Endodermal cell (in vitro differentiated cells): ENCODE measurements at regions not wholly inside any gene's neighbourhood (a gene's known extent, or its start where the extent isn't known, plus 50 kb on each side); places are given as distances from the start of the nearest gene placed in this dataset.
A peak's percentile ranks its signal among the peaks of the same experiment; 100 is the strongest.

Source experiments
- DNase-seq: peaks from one replicate; pipeline ENCODE4 v3.0.0-alpha.2; 2017
- H3K27ac ChIP-seq: 2 replicates; pipeline ENCODE4 v1.5.1; 2013; ENCODE audit warnings: mild to moderate bottlenecking, low read depth, low read length, moderate library complexity
- H3K27me3 ChIP-seq: 2 replicates; pipeline ENCODE4 v1.6.1; 2013; ENCODE audit warnings: mild to moderate bottlenecking, low read length, moderate library complexity; ENCODE audit not compliant: insufficient read depth, control insufficient read depth, poor library complexity, severe bottlenecking
- H3K36me3 ChIP-seq: 2 replicates; pipeline ENCODE4 v1.7.0; 2013; ENCODE audit warnings: mild to moderate bottlenecking, low read length, moderate library complexity; ENCODE audit not compliant: control insufficient read depth, insufficient read depth
- H3K4me1 ChIP-seq: one replicate; pipeline ENCODE4 v1.7.0; 2013; ENCODE audit warnings: low read length; ENCODE audit not compliant: control insufficient read depth, insufficient read depth
- H3K4me3 ChIP-seq: 2 replicates; pipeline ENCODE4 v1.5.1; 2013; ENCODE audit warnings: mild to moderate bottlenecking, low read length, moderate library complexity
- H3K9ac ChIP-seq: 2 replicates; pipeline ENCODE4 v1.6.1; 2013; ENCODE audit warnings: mild to moderate bottlenecking, low read length, moderate library complexity; ENCODE audit not compliant: poor library complexity, severe bottlenecking; ENCODE audit errors: extremely low read depth
- H3K9me3 ChIP-seq: 2 replicates; pipeline ENCODE4 v1.6.1; 2013; ENCODE audit warnings: mild to moderate bottlenecking, low read length, moderate library complexity; ENCODE audit not compliant: control insufficient read depth
- H3K27ac Mint-ChIP-seq: 2 replicates; pipeline ENCODE4 v1.8.0; 2020; ENCODE audit warnings: mixed read lengths
- H3K27me3 Mint-ChIP-seq: 2 replicates; pipeline ENCODE4 v1.8.0; 2021; ENCODE audit warnings: mild to moderate bottlenecking, mixed read lengths; ENCODE audit not compliant: insufficient read depth
- H3K36me3 Mint-ChIP-seq: 2 replicates; pipeline ENCODE4 v1.8.0; 2020; ENCODE audit warnings: low read depth, mixed read lengths
- H3K4me1 Mint-ChIP-seq: 2 replicates; pipeline ENCODE4 v1.8.0; 2020; ENCODE audit warnings: mixed read lengths
- H3K4me3 Mint-ChIP-seq: 2 replicates; pipeline ENCODE4 v1.8.0; 2020; ENCODE audit warnings: mild to moderate bottlenecking, moderate library complexity, mixed read lengths
- H3K9me3 Mint-ChIP-seq: 2 replicates; pipeline ENCODE4 v1.8.0; 2020; ENCODE audit warnings: mild to moderate bottlenecking, mixed read lengths
- CTCF ChIP-seq: fragments of 200-600 bp; sonication (generic); conservative IDR thresholded peaks from 2 replicates; pipeline ENCODE4 v1.5.0; 2021; ENCODE audit warnings: antibody characterized with exemption, mild to moderate bottlenecking
- WGBS, 2 experiments: methylation state at CpG; one replicate each; pipeline versions ENCODE4 v1.1.5 to v1.1.7; 2013; ENCODE audit warnings: missing lambda C conversion rate in 2 of 2, mixed read lengths in 1 of 2; ENCODE audit not compliant: insufficient coverage in 1 of 2, insufficient read length in 1 of 2; 5-methylcytosine and 5-hydroxymethylcytosine counted together

- peaks cover 3% of the 10 kb centered on the region for H3K36me3 Mint-ChIP-seq
- H3K9me3 Mint-ChIP-seq, result no peaks in the 10 kb centered on the region
- no peaks in the 10 kb centered on the region for H3K27me3 Mint-ChIP-seq
- Histone ChIP-seq H3K4me1 (no peaks in the 10 kb centered on the region), H3K36me3 (peaks cover 3% of the 10 kb centered on the region), H3K9me3 (no peaks in the 10 kb centered on the region), H3K9ac (no peak overlapping the region), H3K27me3 (no peaks in the 10 kb centered on the region), H3K27ac (no peak overlapping the region), H3K4me3 (no peak overlapping the region)
- TF ChIP-seq CTCF, result no peak
- no peak for DNase-seq
- H3K4me1 Mint-ChIP-seq, result no peaks in the 10 kb centered on the region
- 86 to 90% methylated on average over 8 to 14 of the region's 14 CpGs for WGBS, 2 experiments
- no peak overlapping the region for H3K27ac Mint-ChIP-seq
- H3K4me3 Mint-ChIP-seq, result no peak overlapping the region
Measured at GRCh38 chr12:111193496-111193895, 175.4 kb downstream of the PHETA1 start.

- Histone ChIP-seq H3K4me3 (no peak overlapping the region), H3K36me3 (peaks cover 7% of the 10 kb centered on the region), H3K9me3 (no peaks in the 10 kb centered on the region), H3K27ac (peak overlapping the region; percentile 24), H3K4me1 (no peaks in the 10 kb centered on the region), H3K9ac (no peak overlapping the region), H3K27me3 (no peaks in the 10 kb centered on the region)
- no peaks in the 10 kb centered on the region for H3K9me3 Mint-ChIP-seq
- peaks cover 3% of the 10 kb centered on the region for H3K36me3 Mint-ChIP-seq
- no peak overlapping the region for H3K4me3 Mint-ChIP-seq
- TF ChIP-seq CTCF, result no peak
- DNase-seq, result no peak
- H3K27me3 Mint-ChIP-seq, result no peaks in the 10 kb centered on the region
- WGBS, 2 experiments, result 84 to 96% methylated on average over 4 to 8 of the region's 8 CpGs
- no peak overlapping the region for H3K27ac Mint-ChIP-seq
- H3K4me1 Mint-ChIP-seq, result no peaks in the 10 kb centered on the region
Measured at GRCh38 chr12:111193067-111193466, 175.8 kb downstream of the PHETA1 start.

- no peak for DNase-seq
- no peaks in the 10 kb centered on the region for H3K4me1 ChIP-seq
- no peak overlapping the region for H3K9ac ChIP-seq
- Mint-ChIP-seq H3K4me1 (no peaks in the 10 kb centered on the region), H3K9me3 (no peaks in the 10 kb centered on the region), H3K27me3 (no peaks in the 10 kb centered on the region), H3K27ac (no peak overlapping the region), H3K4me3 (no peak overlapping the region), H3K36me3 (peaks cover 3% of the 10 kb centered on the region)
- H3K27me3 ChIP-seq, result no peaks in the 10 kb centered on the region
- H3K36me3 ChIP-seq, result peaks cover 8% of the 10 kb centered on the region
- no peak overlapping the region for H3K4me3 ChIP-seq
- whole genome bisulfite sequencing, 2 experiments, result 95 to 100% methylated on average over 2 to 3 of the region's 3 CpGs
- H3K9me3 ChIP-seq, result no peaks in the 10 kb centered on the region
- peak overlapping the region; percentile 24 for H3K27ac ChIP-seq
- TF ChIP-seq CTCF, result no peak
Measured at GRCh38 chr12:111192647-111193046, 176.2 kb downstream of the PHETA1 start.
